NCI-H1105 (cell line): ENCODE measurements at regions not wholly inside any gene's neighbourhood (a gene's known extent, or its start where the extent isn't known, plus 50 kb on each side); places are given as distances from the start of the nearest gene placed in this dataset.
A peak's percentile ranks its signal among the peaks of the same experiment; 100 is the strongest.
"Not testable (repeated sequence)": the region's sequence is repeated elsewhere in the genome, so short reads cannot be mapped to it uniquely, and the experiment has no call there.

ENCODE experiments used
- DNase-seq: peaks from one replicate; lab custom pipeline; 2025; lab: John Stamatoyannopoulos, UW

- DNase-seq: no peak
Observed at GRCh38 chr6:96276305-96276704, 245.3 kb upstream of the UFL1 start.

GRCh38 chr6:96276856-96277255 lies 244.8 kb upstream of the UFL1 start:
- no peak for DNase-seq

GRCh38 chr6:96279084-96279483 lies 242.5 kb upstream of the UFL1 start:
- no peak for DNase-seq

GRCh38 chr6:96286503-96286902 lies 235.1 kb upstream of the UFL1 start:
- DNase-seq: no peak

GRCh38 chr6:96299525-96299924 lies 222.1 kb upstream of the UFL1 start:
- DNase-seq: no peak

GRCh38 chr6:96301023-96301422 lies 220.6 kb upstream of the UFL1 start:
- no peak for DNase-seq

- no peak for DNase-seq
Observed at GRCh38 chr6:96301781-96302180, 219.8 kb upstream of the UFL1 start.

GRCh38 chr6:96302991-96303390 lies 218.6 kb upstream of the UFL1 start:
- DNase-seq: no peak

GRCh38 chr6:96304997-96305396 lies 216.6 kb upstream of the UFL1 start:
- DNase-seq: no peak

- DNase-seq: no peak
Observed at GRCh38 chr6:96330884-96331283, 190.7 kb upstream of the UFL1 start.

- no peak for DNase-seq
Observed at GRCh38 chr6:96340164-96340563, 181.4 kb upstream of the UFL1 start.

GRCh38 chr6:96345501-96345900 lies 176.1 kb upstream of the UFL1 start:
- DNase-seq: no peak

GRCh38 chr6:96381246-96381645 lies 140.4 kb upstream of the UFL1 start:
- DNase-seq: no peak

GRCh38 chr6:96391776-96392360 lies 129.7 kb upstream of the UFL1 start:
- DNase-seq: peak; percentile 97

- no peak for DNase-seq
Observed at GRCh38 chr6:96394727-96395126, 126.9 kb upstream of the UFL1 start.

GRCh38 chr6:96410467-96410866 lies 111.1 kb upstream of the UFL1 start:
- no peak for DNase-seq

GRCh38 chr6:96420294-96420693 lies 101.3 kb upstream of the UFL1 start:
- peak; percentile 26 for DNase-seq

GRCh38 chr6:96433950-96434349 lies 87.7 kb upstream of the UFL1 start:
- DNase-seq: no peak

- no peak for DNase-seq
Observed at GRCh38 chr6:96436398-96436797, 85.2 kb upstream of the UFL1 start.

- not testable (repeated sequence) for DNase-seq
Observed at GRCh38 chr6:96437228-96437627, 84.4 kb upstream of the UFL1 start.

- no peak for DNase-seq
Observed at GRCh38 chr6:96450082-96450769, 71.4 kb upstream of the UFL1 start.

- DNase-seq: no peak
Observed at GRCh38 chr6:96450770-96451130, 70.9 kb upstream of the UFL1 start.

- DNase-seq: no peak
Observed at GRCh38 chr6:96458771-96459170, 62.8 kb upstream of the UFL1 start.

GRCh38 chr6:96460052-96460700 lies 61.4 kb upstream of the UFL1 start:
- DNase-seq: no peak
